GM19468 (cell line): ENCODE measurements at regions not wholly inside any gene's neighbourhood (a gene's known extent, or its start where the extent isn't known, plus 50 kb on each side); places are given as distances from the start of the nearest gene placed in this dataset.

Experiments used
- ATAC-seq: cut with Tn5 transposase; IDR thresholded peaks from one replicate; pipeline ENCODE4 v1.9.1; 2021; ENCODE audit warnings: mild to moderate bottlenecking, moderate library complexity, moderate number of reproducible peaks; ENCODE audit not compliant: unreplicated experiment; ENCODE audit errors: extremely low read depth

DNA sequence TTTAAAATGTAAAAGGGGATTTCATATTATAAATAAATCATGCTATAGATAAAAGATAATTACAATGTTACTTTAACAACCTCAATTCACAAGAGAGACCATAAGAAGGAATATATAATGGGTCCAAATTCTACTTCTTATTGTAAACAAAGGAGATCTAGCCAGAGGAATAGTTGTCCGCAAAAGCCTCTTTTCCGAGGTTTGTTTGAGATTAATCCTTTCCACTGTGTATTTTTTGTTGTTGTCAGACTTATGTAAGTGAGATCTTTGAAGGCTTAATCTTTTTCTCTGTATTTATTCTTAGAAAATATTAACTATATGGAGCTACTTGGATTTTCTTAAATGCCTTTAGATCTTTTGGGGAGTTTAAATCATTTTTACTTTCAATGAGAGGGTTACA lies 1299.3 kb upstream of the WWC1 start:
- no peak for ATAC-seq

GRCh38 chr5:166992874-166993722 lies 1298.3 kb upstream of the WWC1 start:
- ATAC-seq, result no peak

DNA sequence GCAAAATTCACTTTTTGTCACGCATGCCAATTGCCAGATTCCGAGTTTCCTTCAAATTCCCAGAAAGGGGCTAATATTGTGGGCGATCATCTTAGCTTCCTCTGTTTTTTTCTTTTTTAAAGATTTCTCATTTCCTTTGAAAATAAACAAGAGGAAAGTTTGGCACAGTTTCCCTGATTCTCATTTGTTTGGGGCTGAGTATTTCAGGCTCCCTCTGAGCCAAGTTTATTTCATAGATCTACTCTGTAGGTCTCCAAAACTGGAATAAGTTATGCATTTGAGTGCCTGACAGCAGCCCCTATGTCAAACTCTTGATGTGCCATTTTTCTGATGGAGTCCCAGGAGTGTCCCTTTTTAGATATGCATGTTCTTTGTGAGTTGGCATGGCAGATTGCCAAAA lies 1297.2 kb upstream of the WWC1 start:
- ATAC-seq, result no peak

DNA sequence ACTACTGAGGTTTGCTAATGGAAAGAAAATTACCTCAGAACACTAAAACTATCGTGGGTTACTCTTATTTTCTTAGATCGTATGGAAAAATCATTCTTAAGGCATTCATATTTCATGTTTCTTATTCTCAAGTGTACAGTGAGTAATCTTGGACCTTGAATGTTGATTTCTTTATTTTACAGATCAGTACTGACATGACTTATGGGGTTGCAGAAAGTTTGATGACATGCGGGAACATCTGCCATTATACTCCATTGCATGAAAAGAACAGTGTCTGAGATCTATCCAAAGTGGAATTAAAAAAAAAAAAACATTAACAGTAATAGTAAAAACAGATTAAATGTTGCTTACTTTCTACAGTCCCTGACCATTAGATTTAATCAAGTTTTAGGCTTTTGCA lies 1290.2 kb upstream of the WWC1 start:
- no peak for ATAC-seq

DNA sequence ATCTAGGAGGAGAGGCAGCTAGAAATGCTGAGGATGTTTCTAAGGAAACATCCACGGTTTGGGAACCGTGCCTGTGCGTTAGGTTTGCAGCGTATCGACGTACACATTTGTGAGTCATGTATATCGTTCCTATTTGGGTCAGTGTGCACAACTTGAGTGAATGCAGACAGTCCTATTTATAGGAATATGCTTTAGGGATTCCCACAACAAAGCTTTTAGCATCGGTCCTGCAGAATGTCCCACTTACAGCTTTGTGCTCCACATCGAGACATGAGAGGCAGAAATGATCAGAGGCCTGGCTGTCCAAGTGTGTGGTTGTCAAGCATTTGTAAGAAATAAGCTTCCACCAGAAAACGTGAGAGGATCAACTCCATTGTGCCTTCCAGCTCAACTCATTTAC lies 1282.7 kb upstream of the WWC1 start:
- ATAC-seq, result no peak

GRCh38 chr5:167011196-167011595 lies 1280.2 kb upstream of the WWC1 start:
- no peak for ATAC-seq

GRCh38 chr5:167012123-167013034 lies 1279.1 kb upstream of the WWC1 start:
- no peak for ATAC-seq

DNA sequence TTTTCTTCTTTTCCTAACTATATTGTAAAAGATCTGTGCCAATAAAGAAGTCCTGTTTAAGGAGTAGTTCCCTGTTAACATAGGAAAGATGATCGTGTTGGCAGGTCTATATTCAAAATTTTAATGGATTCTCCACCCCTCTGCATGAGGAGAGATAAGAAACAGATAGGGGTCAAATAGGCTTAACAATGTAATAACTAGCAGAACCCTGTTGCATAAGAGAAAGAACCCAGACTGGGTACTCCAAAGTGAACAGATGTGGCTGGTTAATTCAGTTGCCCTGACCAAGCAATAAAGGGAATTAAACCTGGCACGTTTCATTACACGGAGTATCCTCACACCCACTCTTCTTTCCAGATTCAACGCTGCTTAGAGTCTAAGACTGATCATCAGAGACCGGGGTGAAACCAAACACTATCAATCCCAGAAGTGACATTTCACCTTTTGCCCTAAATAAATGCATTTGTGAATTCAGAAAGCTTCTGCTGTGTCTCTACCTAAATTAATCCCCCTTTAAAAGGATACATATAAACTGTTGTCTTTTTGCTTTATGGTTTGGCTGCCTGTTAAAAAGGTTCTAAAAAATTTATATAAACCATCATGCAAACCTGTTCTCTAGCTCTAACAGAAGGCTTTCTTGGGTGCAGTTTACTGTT lies 1276.9 kb upstream of the WWC1 start:
- ATAC-seq, result no peak

DNA sequence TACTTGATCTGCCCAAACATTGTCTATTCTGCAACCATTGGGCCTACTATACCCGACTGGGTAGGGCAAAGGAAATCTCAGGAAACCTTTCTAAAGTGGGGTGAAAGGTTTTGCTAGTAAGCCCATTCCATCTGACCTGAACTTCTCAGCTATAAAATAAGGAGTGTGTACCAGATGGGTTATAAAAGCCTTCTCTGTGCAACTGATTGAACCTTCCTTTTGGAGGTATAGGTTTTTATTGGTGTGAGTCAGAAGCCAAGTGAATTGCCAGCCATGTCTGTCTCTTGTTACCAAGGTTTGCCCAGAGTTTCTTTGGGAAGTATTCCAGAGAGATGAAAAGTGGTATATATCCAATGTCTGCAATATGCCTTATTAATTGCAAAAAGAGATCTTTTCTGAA lies 1271.0 kb upstream of the WWC1 start:
- no peak for ATAC-seq

DNA sequence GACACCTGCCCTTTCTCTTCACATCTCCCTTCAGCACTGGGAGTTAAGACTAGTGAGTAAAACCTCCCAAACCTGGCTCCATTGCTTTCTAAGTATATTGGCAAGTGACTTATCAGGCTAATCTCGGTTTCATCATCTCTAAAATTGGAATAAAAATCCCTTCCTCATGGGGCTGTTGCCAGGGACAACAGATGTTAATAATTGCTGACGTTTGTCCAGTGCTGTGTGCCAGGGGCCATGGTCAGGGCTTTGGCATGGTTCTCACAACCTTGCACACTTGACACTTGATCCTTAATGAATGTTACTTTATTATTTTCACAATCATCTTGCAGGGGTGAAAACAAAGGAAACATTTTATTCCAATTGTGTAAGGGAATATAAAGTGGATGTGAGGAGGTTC lies 1262.0 kb upstream of the WWC1 start:
- no peak for ATAC-seq

GRCh38 chr5:167030500-167031120 lies 1260.8 kb upstream of the WWC1 start:
- no peak for ATAC-seq

DNA sequence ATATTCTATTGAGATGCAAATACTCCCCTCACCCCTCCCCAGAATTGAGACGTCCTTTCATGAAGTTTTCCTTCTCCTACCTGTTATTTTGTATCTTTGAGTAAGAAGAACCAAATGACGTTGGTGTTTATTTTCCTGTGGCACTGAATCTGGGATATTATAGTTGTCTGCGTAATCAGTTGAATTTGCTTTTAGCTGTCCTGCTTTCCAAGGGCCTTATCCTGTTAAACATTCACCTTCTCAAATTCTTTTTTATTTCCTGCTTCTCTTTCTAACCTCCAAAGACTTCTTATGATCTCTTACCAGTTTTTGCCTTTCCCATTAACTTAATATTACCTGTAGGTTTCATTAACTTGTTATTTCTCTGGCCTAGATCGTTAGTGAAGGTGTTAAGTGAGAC lies 1254.9 kb upstream of the WWC1 start:
- no peak for ATAC-seq

DNA sequence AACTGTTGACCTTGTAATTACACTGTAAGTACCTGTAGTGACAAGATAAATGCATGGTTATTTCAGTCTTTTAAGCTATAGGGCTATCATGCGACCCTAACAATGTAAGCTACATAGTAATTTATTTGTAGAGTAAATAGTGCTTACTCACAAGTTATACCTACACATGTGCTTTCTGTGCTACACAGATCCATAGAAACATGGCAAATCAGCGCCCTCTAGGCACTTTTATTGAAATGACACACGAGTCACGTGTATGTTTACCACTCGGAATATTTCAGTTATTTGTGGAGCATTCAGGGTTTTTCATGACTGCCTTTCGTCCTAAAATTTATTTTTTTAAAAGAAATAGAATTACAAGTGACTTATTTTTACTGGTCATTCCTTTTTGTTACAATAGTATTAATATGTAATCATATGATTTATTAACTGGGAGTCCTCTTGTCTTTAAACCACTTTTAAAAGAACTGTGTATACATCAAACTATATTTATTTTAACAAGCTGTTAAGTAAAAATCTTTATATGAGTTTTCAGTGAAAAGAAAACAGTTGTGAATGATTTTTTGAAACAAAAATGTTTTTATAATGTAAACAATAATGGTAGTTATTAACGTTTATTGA lies 1242.3 kb upstream of the WWC1 start:
- no peak for ATAC-seq

- no peak for ATAC-seq
Observed at GRCh38 chr5:167049771-167050567, 1241.5 kb upstream of the WWC1 start.

GRCh38 chr5:167050568-167051401 lies 1240.7 kb upstream of the WWC1 start:
- ATAC-seq, result no peak

DNA sequence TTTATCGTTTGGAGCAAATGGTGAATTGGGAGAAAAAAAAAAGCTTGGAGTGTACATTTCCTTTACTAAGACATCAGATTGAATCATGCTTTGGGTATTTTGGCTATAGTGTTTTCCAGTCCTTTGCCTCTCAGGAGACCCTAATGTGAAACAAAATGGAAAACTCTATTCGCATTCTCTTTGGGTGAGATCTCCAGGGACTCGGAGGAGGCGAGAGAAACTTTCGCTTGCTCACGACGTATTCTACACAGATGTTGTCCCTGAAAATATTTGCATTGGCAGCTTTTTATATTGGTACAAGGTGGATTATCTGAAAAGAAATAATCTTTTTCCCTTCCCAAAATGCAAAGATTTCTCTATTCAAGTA lies 1240.1 kb upstream of the WWC1 start:
- ATAC-seq, result no peak

- no peak for ATAC-seq
Observed at GRCh38 chr5:167052791-167053190, 1238.7 kb upstream of the WWC1 start.

- ATAC-seq, result no peak
Observed at GRCh38 chr5:167057665-167058064, 1233.8 kb upstream of the WWC1 start.
